PC-3 (cell line): ENCODE measurements at regions not wholly inside any gene's neighbourhood (a gene's known extent, or its start where the extent isn't known, plus 50 kb on each side); places are given as distances from the start of the nearest gene placed in this dataset.

ENCODE experiments used
- ATAC-seq: fragments of 200-7000 bp; cut with Tn5 transposase; 2 replicates; pipeline ENCODE4 v1.9.1; 2020; ENCODE audit warnings: mild to moderate bottlenecking, moderate library complexity
- BruUV-seq: library from RNA; stranded (reverse); fragments of 400-500 nt; replicated peaks from 2 replicates; lab custom pipeline; 2021; lab: Mats Ljungman, UMichigan
- CTCF ChIA-PET: fragments of 300-600 bp; sonication (Branson Sonifier 250); formaldehyde crosslinking; loops from one replicate; lab custom pipeline; 2022; ENCODE audit warnings: antibody characterized with exemption; lab: Charles Lee
- POLR2A ChIA-PET: fragments of 300-600 bp; sonication (Branson Sonifier 250); formaldehyde crosslinking; loops from one replicate; lab custom pipeline; 2022; ENCODE audit warnings: antibody characterized with exemption; ENCODE audit not compliant: unreplicated experiment; lab: Charles Lee
- DNase-seq: peaks from one replicate; pipeline ENCODE4 v3.0.0-alpha.2; 2015
- H2AFZ ChIP-seq: fragments of 300-600 bp; sonication (generic); 2 replicates; pipeline ENCODE4 v1.6.0; 2016; ENCODE audit warnings: antibody characterized with exemption, low read length
- H3F3A ChIP-seq: fragments of 300-600 bp; sonication (generic); one replicate; pipeline ENCODE4 v1.6.0; 2017; ENCODE audit warnings: antibody characterized with exemption, low read length, control low read depth, mild to moderate bottlenecking; ENCODE audit not compliant: unreplicated experiment
- H3K27ac ChIP-seq: fragments of 300-600 bp; sonication (generic); 2 replicates; pipeline ENCODE4 v1.5.1; 2016; ENCODE audit warnings: mild to moderate bottlenecking, low read length
- H3K27me3 ChIP-seq: fragments of 300-600 bp; sonication (generic); 2 replicates; pipeline ENCODE4 v1.6.1; 2016; ENCODE audit warnings: low read length, mixed read lengths
- H3K36me3 ChIP-seq: fragments of 300-600 bp; sonication (generic); 2 replicates; pipeline ENCODE4 v1.6.1; 2016; ENCODE audit warnings: low read depth, mixed run types, low read length, mixed read lengths
- H3K4me1 ChIP-seq: fragments of 300-600 bp; sonication (generic); 2 replicates; pipeline ENCODE4 v1.5.1; 2016; ENCODE audit warnings: low read length; ENCODE audit not compliant: insufficient read depth
- H3K4me2 ChIP-seq: fragments of 300-600 bp; sonication (generic); 2 replicates; pipeline ENCODE4 v1.6.0; 2016; ENCODE audit warnings: low read length
- H3K4me3 ChIP-seq: fragments of 300-600 bp; sonication (generic); 2 replicates; pipeline ENCODE4 v1.5.1; 2016; ENCODE audit warnings: mild to moderate bottlenecking, low read length, mixed read lengths
- H3K79me2 ChIP-seq: fragments of 300-600 bp; sonication (generic); 2 replicates; pipeline ENCODE4 v1.6.1; 2017; ENCODE audit warnings: low read length, mixed read lengths
- H3K9ac ChIP-seq: fragments of 300-600 bp; sonication (generic); 2 replicates; pipeline ENCODE4 v1.6.0; 2016; ENCODE audit warnings: mild to moderate bottlenecking, low read length
- H3K9me2 ChIP-seq: fragments of 300-600 bp; sonication (generic); replicated peaks from 2 replicates; pipeline ENCODE4 v1.6.1; 2016; ENCODE audit warnings: mixed run types, low read length, mixed read lengths
- H3K9me3 ChIP-seq: fragments of 300-600 bp; sonication (generic); 2 replicates; pipeline ENCODE4 v1.6.1; 2016; ENCODE audit warnings: low read length, mixed read lengths
- H4K20me1 ChIP-seq: fragments of 300-600 bp; sonication (generic); 2 replicates; pipeline ENCODE4 v1.6.1; 2016; ENCODE audit warnings: low read length, mixed read lengths
- CTCF ChIP-seq: fragments of 300-600 bp; sonication (generic); conservative IDR thresholded peaks from 2 replicates; pipeline ENCODE4 v1.5.1; 2017; ENCODE audit warnings: antibody characterized with exemption, low read depth, mild to moderate bottlenecking, low read length
- EZH2 ChIP-seq: fragments of 300-600 bp; sonication (generic); IDR thresholded peaks from one replicate; pipeline ENCODE4 v1.6.1; 2017; ENCODE audit warnings: antibody characterized with exemption, mild to moderate bottlenecking, low read length; ENCODE audit not compliant: unreplicated experiment
- EZH2phosphoT487 ChIP-seq: fragments of 300-600 bp; sonication (generic); IDR thresholded peaks from 2 replicates; pipeline ENCODE4 v1.6.1; 2018; ENCODE audit warnings: mild to moderate bottlenecking, antibody characterized with exemption, low read length, borderline replicate concordance
- intact Hi-C: fragments of 100-400 bp; cut with micrococcal nuclease; formaldehyde crosslinking; loops from 2 replicates; pipeline ENCODE4 v1.9.0; 2023

GRCh38 chr4:72205298-72205697, 173.5 kb downstream of the NPFFR2 start:
- ChIA-PET CTCF (no interaction called here), POLR2A (no interaction called here)
- H3K4me2 ChIP-seq, result no peak overlapping the region
- H3K9me3 ChIP-seq, result no peaks in the 10 kb centered on the region
- no TSS peak for BruUV-seq
- H4K20me1 ChIP-seq, result no peaks in the 10 kb centered on the region
- no peaks in the 10 kb centered on the region for H3K9me2 ChIP-seq
- intact Hi-C loops, result no loop called here
- no peak overlapping the region for H2AFZ ChIP-seq
- DNase-seq (no peak), ATAC-seq (no peak)
- no peak overlapping the region for H3K4me3 ChIP-seq
- H3K27me3 ChIP-seq, result no peaks in the 10 kb centered on the region
- H3K27ac ChIP-seq, result no peak overlapping the region
- no peak overlapping the region for H3K9ac ChIP-seq
- no peak for TF ChIP-seq EZH2phosphoT487
- TF ChIP-seq CTCF, result no peak
- TF ChIP-seq EZH2, result no peak
- no peaks in the 10 kb centered on the region for H3K79me2 ChIP-seq
- peaks cover 19% of the 10 kb centered on the region for H3K4me1 ChIP-seq
- no peaks in the 10 kb centered on the region for H3F3A ChIP-seq
- no peaks in the 10 kb centered on the region for H3K36me3 ChIP-seq

DNA sequence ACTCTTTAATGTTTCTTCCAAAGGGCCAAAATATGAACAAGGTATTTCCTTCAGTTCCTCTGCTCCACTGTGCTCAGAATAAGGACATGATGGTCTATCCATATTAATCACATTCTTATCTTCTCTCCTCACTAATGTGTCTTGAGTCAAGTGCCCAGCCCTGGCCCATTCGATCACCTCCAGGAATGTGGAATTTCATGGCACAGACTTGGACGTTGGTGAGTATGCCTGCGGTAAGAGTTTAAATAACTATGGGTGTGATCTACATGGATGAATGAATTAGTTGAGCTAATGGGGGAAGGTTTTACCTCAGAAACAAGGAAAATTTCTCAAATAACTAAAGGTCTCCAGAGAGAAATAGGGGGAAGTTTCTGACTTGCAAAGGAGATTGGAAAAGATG, 174.0 kb downstream of the NPFFR2 start:
- H3F3A ChIP-seq, result no peaks in the 10 kb centered on the region
- TF ChIP-seq EZH2, result no peak
- no peak for TF ChIP-seq EZH2phosphoT487
- TF ChIP-seq CTCF, result no peak
- no peak overlapping the region for H2AFZ ChIP-seq
- H3K79me2 ChIP-seq, result no peaks in the 10 kb centered on the region
- no peaks in the 10 kb centered on the region for H3K36me3 ChIP-seq
- no peaks in the 10 kb centered on the region for H4K20me1 ChIP-seq
- no peak overlapping the region for H3K9ac ChIP-seq
- no peak overlapping the region for H3K4me3 ChIP-seq
- no peak overlapping the region for H3K27ac ChIP-seq
- peak; percentile 27 for DNase-seq
- ChIA-PET CTCF (no interaction called here), POLR2A (no interaction called here)
- no peak for ATAC-seq
- H3K9me2 ChIP-seq, result no peaks in the 10 kb centered on the region
- no peak overlapping the region for H3K4me2 ChIP-seq
- H3K27me3 ChIP-seq, result no peaks in the 10 kb centered on the region
- no TSS peak for BruUV-seq
- H3K9me3 ChIP-seq, result no peaks in the 10 kb centered on the region
- peaks cover 21% of the 10 kb centered on the region for H3K4me1 ChIP-seq
- intact Hi-C loops, result no loop called here

- intact Hi-C loops, result no loop called here
- Histone ChIP-seq H3K27ac (no peak overlapping the region), H3K9ac (no peak overlapping the region), H3K9me2 (no peaks in the 10 kb centered on the region), H2AFZ (no peak overlapping the region), H3K36me3 (no peaks in the 10 kb centered on the region), H3K4me3 (no peak overlapping the region), H3K79me2 (no peaks in the 10 kb centered on the region), H3K4me1 (peaks cover 21% of the 10 kb centered on the region), H3K27me3 (no peaks in the 10 kb centered on the region), H3K9me3 (no peaks in the 10 kb centered on the region), H4K20me1 (no peaks in the 10 kb centered on the region), H3K4me2 (no peak overlapping the region), H3F3A (no peaks in the 10 kb centered on the region)
- CTCF ChIA-PET, result no interaction called here
- no TSS peak for BruUV-seq
- no peak for TF ChIP-seq EZH2phosphoT487
- TF ChIP-seq EZH2, result no peak
- no peak for TF ChIP-seq CTCF
- DNase-seq (no peak), ATAC-seq (no peak)
- POLR2A ChIA-PET, result no interaction called here
Observed at GRCh38 chr4:72207196-72207595, 175.4 kb downstream of the NPFFR2 start.
